ENCODE measurements at regions not wholly inside any gene's neighbourhood (a gene's known extent, or its start where the extent isn't known, plus 50 kb on each side); places are given as distances from the start of the nearest gene placed in this dataset.
A peak's percentile ranks its signal among the peaks of the same experiment; 100 is the strongest.

- DNase-seq: peak; percentile 77
- in situ Hi-C loops (cut with MboI; ENCODE audit: low pct_unique_long_range_greater_than_20kb, low sequenced_read_pairs): no loop called here
These were observed 195.2 kb upstream of the DPPA4 start for GRCh38 chr3:109532257-109533216.

- in situ Hi-C loops (cut with MboI; ENCODE audit: low pct_unique_long_range_greater_than_20kb, low sequenced_read_pairs): no loop called here
- DNase-seq: no peak
These were observed 208.4 kb upstream of the DPPA4 start for GRCh38 chr3:109545746-109546145.

GRCh38 chr3:109548192-109548938, 211.0 kb upstream of the DPPA4 start:
- no peak for DNase-seq
- in situ Hi-C loops (cut with MboI; ENCODE audit: low pct_unique_long_range_greater_than_20kb, low sequenced_read_pairs): no loop called here

DNA sequence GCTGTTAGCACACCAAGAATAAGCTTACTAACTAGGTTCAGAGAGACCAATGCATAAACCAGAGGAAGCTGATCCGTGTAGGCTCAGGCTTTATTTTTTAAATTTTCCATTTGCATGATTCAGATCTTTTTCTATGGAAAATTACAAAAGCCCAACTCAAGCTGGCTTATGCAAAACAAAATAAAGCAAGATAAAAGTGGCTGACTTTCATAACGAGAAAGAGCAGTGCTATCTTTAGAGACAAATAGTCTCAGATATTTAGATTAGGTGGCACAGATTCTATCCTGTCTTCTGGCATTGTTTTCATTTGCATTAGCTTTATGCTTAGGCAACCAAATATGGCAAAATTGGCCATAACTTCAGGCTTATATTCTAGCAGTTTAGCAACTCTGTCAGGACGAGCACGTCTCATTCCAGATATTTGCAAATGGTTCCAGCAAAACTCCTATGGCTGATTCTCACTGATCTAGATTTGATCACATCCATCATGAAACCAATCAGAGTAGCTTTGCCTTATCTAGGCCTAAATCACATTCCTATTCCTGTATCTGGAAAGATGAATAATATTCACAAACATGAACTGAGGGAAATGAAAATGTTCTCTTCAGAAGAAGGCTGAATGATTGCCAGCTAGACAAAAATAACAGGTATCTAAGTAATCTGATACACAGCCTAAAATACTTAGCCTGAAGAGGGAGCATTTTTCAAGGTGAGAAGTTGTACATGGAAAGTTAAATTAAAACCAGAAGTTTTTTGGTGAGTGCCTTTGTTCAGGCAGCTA, 216.4 kb upstream of the DPPA4 start:
- in situ Hi-C loops (cut with MboI; ENCODE audit: low pct_unique_long_range_greater_than_20kb, low sequenced_read_pairs): no loop called here
- DNase-seq: no peak

- in situ Hi-C loops (cut with MboI; ENCODE audit: low pct_unique_long_range_greater_than_20kb, low sequenced_read_pairs): no loop called here
- DNase-seq: no peak
These were observed 222.0 kb upstream of the DPPA4 start for GRCh38 chr3:109559389-109559788.

GRCh38 chr3:109563149-109563548, 225.8 kb upstream of the DPPA4 start:
- DNase-seq: peak; percentile 20
- in situ Hi-C loops (cut with MboI; ENCODE audit: low pct_unique_long_range_greater_than_20kb, low sequenced_read_pairs): no loop called here

DNA sequence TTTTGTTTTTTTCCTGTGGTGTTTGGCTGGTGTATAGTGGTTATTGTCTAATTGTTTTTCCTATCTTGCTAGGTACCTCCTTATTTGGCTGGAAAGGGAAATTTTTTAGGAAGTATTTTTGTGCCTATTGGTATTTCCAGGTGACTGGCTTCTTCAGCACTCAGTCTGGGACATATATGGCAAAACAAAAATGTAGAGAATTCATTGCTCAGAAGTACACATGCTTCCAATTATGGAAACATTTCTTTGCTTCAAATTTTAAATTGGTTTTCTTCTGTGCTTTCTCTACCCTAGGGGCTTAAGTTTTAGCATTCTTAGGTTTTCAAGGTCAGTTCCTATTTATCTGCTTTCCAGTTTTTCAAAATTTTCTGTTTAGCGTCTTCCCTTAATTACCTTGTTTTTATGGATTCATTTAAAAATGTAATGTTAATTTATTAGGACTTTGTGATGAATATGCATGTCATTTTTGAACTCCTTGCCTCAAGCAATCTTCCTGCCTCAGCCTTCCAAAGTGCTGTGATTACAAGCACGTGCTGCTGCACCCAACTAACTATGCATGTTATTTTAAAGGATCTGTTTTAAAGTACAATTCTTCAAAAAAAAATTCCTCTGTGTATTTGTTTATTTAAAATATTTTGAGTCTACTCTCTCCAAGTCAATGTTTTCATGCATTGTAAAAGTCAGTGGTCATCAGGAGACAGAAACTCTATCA, 231.9 kb upstream of the DPPA4 start:
- no peak for DNase-seq
- in situ Hi-C loops (cut with MboI; ENCODE audit: low pct_unique_long_range_greater_than_20kb, low sequenced_read_pairs): no loop called here

- DNase-seq: no peak
- in situ Hi-C loops (cut with MboI; ENCODE audit: low pct_unique_long_range_greater_than_20kb, low sequenced_read_pairs): no loop called here
These were observed 233.1 kb upstream of the DPPA4 start for GRCh38 chr3:109570408-109570807.

DNA sequence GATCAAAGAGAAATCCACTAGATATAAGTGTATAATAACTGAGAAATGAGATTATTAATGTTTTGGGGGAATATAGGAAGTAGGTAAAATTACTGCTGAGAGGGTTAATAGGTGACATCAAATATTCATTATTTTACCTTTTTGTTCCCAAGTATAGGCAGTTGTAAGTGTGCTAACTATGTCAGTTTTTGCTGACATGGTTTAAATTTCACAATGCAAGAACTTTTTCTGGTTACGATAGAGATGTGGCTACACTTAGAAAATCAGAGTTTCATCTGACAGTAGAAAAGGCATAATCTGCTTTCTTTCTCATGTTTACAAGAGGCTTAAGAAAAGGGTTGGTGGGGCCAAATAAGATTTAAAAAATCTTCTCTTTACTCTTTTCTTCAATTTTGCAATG, 235.0 kb upstream of the DPPA4 start:
- DNase-seq: no peak
- in situ Hi-C loops (cut with MboI; ENCODE audit: low pct_unique_long_range_greater_than_20kb, low sequenced_read_pairs): no loop called here

DNA sequence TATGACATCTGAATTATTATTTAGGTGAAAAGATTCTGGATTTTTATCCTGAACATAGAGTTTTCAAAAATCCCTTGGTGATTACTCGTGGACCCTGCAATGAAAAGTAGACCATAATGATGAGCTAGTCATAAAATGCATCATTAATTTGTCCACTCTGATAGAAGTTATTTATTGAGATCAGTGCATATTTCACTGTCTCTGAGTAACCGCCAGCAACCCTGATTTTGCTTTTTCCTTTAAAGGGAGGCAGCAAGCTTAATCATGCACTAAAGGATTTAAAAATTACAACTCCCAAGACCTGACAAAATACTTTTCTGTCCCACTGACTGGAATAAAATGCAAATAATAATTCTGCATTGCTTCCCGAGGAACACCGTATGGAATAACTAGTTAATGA, 259.6 kb upstream of the DPPA4 start:
- in situ Hi-C loops (cut with MboI; ENCODE audit: low pct_unique_long_range_greater_than_20kb, low sequenced_read_pairs): no loop called here
- DNase-seq: no peak

DNA sequence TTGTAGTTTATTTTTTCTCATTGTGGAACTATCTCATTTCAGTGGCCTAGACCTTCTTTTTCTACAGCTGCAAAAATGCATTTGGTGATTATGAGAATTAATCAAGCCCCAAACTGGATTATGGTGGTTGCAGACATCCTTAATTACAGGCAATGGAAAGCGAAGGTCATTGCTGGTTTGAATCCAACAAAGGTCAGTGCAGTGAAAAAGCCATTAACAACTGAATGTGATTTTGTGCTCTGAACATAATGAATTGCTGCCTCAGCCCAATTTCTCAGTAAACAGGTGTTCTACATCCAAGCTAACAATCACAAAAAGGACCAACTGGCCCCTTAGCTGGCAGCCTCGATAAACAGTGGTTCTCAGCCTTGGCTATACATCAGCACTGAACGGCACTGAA, 260.1 kb upstream of the DPPA4 start:
- no peak for DNase-seq
- in situ Hi-C loops (cut with MboI; ENCODE audit: low pct_unique_long_range_greater_than_20kb, low sequenced_read_pairs): no loop called here

- in situ Hi-C loops (cut with MboI; ENCODE audit: low pct_unique_long_range_greater_than_20kb, low sequenced_read_pairs): no loop called here
- no peak for DNase-seq
These were observed 270.6 kb upstream of the DPPA4 start for GRCh38 chr3:109607897-109608296.

GRCh38 chr3:109608574-109608973, 271.2 kb upstream of the DPPA4 start:
- in situ Hi-C loops (cut with MboI; ENCODE audit: low pct_unique_long_range_greater_than_20kb, low sequenced_read_pairs): no loop called here
- no peak for DNase-seq

- DNase-seq: no peak
- in situ Hi-C loops (cut with MboI; ENCODE audit: low pct_unique_long_range_greater_than_20kb, low sequenced_read_pairs): no loop called here
These were observed 281.5 kb upstream of the DPPA4 start for GRCh38 chr3:109618766-109619378.

DNA sequence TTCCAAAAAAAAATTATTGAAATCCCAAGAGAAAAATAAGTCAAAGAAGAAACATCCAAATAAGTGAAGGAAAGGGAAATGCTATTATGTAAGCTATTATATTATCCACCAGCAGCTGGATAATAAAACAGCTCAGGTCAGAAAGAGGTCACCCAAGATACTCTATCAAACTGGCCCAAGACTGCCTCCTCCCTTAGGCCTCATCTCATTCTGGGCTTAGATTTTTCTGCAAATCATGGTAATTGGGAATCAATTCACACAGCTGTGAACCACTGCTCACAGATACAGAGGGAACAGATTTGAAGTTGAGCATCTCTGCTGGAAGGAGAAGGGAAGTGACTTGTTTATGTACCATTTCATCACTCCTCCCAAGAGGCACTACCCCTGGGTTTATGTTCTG, 294.6 kb upstream of the DPPA4 start:
- DNase-seq: no peak
- in situ Hi-C loops (cut with MboI; ENCODE audit: low pct_unique_long_range_greater_than_20kb, low sequenced_read_pairs): no loop called here

- no peak for DNase-seq
- in situ Hi-C loops (cut with MboI; ENCODE audit: low pct_unique_long_range_greater_than_20kb, low sequenced_read_pairs): no loop called here
These were observed 302.9 kb upstream of the DPPA4 start for GRCh38 chr3:109640146-109640652.

GRCh38 chr3:109642025-109642424, 304.7 kb upstream of the DPPA4 start:
- no peak for DNase-seq
- in situ Hi-C loops (cut with MboI; ENCODE audit: low pct_unique_long_range_greater_than_20kb, low sequenced_read_pairs): no loop called here

- in situ Hi-C loops (cut with MboI; ENCODE audit: low pct_unique_long_range_greater_than_20kb, low sequenced_read_pairs): no loop called here
- DNase-seq: no peak
These were observed 306.2 kb upstream of the DPPA4 start for GRCh38 chr3:109643590-109643989.
